ENCODE measurements at regions not wholly inside any gene's neighbourhood (a gene's known extent, or its start where the extent isn't known, plus 50 kb on each side); places are given as distances from the start of the nearest gene placed in this dataset.

DNA sequence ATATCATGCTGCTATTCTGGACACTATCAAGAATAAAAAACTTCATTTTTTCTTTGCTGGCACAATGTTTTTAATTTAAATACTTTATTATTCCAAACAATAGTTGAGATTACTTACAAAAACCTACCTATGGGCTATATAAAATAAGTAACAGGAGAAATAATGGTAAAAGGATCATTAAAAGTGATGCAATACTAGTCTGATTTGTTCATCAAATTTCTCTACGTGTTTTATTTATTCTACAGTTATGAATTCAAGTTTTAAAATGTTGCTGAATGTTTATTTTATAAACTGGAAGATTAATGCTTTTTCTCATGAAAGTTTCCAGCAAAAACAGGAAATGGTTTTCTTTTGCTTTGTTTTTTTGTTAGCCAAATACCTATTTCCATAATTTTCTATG is 662.4 kb upstream of the BRINP3 start:
- Mint-ChIP-seq H3K4me3 (ENCODE audit: low read depth, unreplicated experiment) (no peak overlapping the region), H3K4me1 (ENCODE audit: low read depth, unreplicated experiment) (peaks cover 11% of the 10 kb centered on the region), H3K27ac (ENCODE audit: unreplicated experiment) (no peak overlapping the region), H3K9me3 (ENCODE audit: low read depth, unreplicated experiment) (no peaks in the 10 kb centered on the region), H3K36me3 (ENCODE audit: insufficient read depth, unreplicated experiment) (no peaks in the 10 kb centered on the region), H3K27me3 (ENCODE audit: unreplicated experiment) (no peaks in the 10 kb centered on the region)
- CTCF ChIA-PET = no interaction called here
- DNase-seq = no peak
- BruUV-seq (replicated peaks) = no TSS peak
- TF ChIP-seq, protein P1, sequence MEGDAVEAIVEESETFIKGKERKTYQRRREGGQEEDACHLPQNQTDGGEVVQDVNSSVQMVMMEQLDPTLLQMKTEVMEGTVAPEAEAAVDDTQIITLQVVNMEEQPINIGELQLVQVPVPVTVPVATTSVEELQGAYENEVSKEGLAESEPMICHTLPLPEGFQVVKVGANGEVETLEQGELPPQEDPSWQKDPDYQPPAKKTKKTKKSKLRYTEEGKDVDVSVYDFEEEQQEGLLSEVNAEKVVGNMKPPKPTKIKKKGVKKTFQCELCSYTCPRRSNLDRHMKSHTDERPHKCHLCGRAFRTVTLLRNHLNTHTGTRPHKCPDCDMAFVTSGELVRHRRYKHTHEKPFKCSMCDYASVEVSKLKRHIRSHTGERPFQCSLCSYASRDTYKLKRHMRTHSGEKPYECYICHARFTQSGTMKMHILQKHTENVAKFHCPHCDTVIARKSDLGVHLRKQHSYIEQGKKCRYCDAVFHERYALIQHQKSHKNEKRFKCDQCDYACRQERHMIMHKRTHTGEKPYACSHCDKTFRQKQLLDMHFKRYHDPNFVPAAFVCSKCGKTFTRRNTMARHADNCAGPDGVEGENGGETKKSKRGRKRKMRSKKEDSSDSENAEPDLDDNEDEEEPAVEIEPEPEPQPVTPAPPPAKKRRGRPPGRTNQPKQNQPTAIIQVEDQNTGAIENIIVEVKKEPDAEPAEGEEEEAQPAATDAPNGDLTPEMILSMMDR (IDR thresholded peaks at IDR 0.05; ENCODE audit: unreplicated experiment) = no peak
- intact Hi-C loops (cut with micrococcal nuclease; ENCODE audit: unreplicated experiment) = no loop called here

DNA sequence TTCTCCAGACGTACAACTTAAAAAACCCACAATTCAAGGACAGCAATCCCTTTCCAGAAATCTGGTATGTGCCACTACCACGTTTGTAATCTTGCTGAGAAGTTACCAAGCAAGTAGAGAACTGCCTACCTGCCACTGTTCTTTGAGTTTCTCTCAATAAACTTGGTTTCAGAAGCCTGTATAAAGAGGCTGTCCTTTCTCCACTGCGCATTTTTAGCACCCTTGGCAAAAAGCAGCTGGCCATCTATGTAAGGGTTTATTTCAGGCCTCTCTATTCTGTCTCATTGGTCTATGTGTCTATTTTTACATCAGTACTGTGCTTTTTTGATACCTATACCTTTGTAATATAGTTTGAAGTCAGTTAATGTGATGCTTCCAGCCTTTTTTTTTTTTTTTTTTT is 665.1 kb upstream of the BRINP3 start:
- CTCF ChIA-PET = no interaction called here
- Mint-ChIP-seq H3K36me3 (ENCODE audit: insufficient read depth, unreplicated experiment) (no peaks in the 10 kb centered on the region), H3K9me3 (ENCODE audit: low read depth, unreplicated experiment) (peaks cover 5% of the 10 kb centered on the region), H3K4me1 (ENCODE audit: low read depth, unreplicated experiment) (no peaks in the 10 kb centered on the region), H3K27ac (ENCODE audit: unreplicated experiment) (no peak overlapping the region), H3K4me3 (ENCODE audit: low read depth, unreplicated experiment) (no peak overlapping the region), H3K27me3 (ENCODE audit: unreplicated experiment) (no peaks in the 10 kb centered on the region)
- TF ChIP-seq, protein P1 (IDR thresholded peaks at IDR 0.05; ENCODE audit: unreplicated experiment) = no peak
- intact Hi-C loops (cut with micrococcal nuclease; ENCODE audit: unreplicated experiment) = no loop called here
- no TSS peak for BruUV-seq (replicated peaks)
- DNase-seq = no peak

DNA sequence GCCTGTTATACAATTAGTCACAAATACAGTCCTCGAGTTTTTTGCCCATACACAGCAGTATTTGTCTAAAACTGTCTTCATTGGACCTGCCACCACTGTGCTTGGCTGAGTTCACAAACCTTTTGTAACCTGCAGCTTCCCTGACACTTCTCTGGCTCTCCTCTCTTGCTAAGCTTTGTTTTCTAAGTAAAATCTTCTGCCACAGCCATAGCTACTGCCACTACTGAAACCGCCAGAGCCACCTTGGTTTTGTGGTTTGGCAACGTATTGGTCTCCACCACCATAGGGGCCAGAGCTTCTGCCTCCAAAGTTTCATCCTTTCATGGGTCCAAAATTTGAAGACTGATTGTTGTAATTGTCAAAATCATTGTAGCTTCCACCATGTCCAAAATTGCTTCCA is 668.2 kb upstream of the BRINP3 start:
- CTCF ChIA-PET = no interaction called here
- Mint-ChIP-seq H3K9me3 (ENCODE audit: low read depth, unreplicated experiment) (peaks cover 5% of the 10 kb centered on the region), H3K27me3 (ENCODE audit: unreplicated experiment) (no peaks in the 10 kb centered on the region), H3K27ac (ENCODE audit: unreplicated experiment) (no peak overlapping the region), H3K4me3 (ENCODE audit: low read depth, unreplicated experiment) (no peak overlapping the region), H3K4me1 (ENCODE audit: low read depth, unreplicated experiment) (no peaks in the 10 kb centered on the region), H3K36me3 (ENCODE audit: insufficient read depth, unreplicated experiment) (no peaks in the 10 kb centered on the region)
- intact Hi-C loops (cut with micrococcal nuclease; ENCODE audit: unreplicated experiment) = no loop called here
- TF ChIP-seq, protein P1 (IDR thresholded peaks at IDR 0.05; ENCODE audit: unreplicated experiment) = no peak
- no TSS peak for BruUV-seq (replicated peaks)
- DNase-seq = no peak

DNA sequence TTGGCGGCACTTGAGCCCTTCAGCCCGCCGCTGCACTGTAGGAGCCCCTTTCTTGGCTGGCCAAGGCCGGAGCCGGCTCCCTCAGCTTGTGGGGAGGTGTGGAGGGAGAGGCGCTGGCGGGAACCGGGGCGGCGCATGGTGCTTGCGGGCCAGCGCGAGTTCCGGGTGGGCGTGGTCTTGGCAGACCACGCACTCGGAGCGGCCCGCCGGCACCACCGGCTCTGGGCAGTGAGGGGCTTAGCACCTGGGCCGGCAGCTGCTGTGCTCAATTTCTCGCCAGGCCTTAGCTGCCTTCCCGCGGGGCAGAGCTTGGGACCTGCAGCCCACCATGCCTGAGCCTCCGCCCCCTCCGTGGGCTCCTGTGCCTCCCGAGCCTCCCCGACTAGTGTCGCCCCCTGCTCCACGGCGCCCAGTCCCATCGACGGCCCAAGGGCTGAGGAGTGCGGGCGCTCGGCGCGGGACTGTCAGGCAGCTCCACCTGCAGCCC is 673.7 kb upstream of the BRINP3 start:
- TF ChIP-seq, protein P1 (IDR thresholded peaks at IDR 0.05; ENCODE audit: unreplicated experiment) = no peak
- no peak overlapping the region for H3K27ac Mint-ChIP-seq (ENCODE audit: unreplicated experiment)
- H3K4me1 Mint-ChIP-seq (ENCODE audit: low read depth, unreplicated experiment) = no peaks in the 10 kb centered on the region
- no peaks in the 10 kb centered on the region for H3K9me3 Mint-ChIP-seq (ENCODE audit: low read depth, unreplicated experiment)
- no peaks in the 10 kb centered on the region for H3K36me3 Mint-ChIP-seq (ENCODE audit: insufficient read depth, unreplicated experiment)
- intact Hi-C loops (cut with micrococcal nuclease; ENCODE audit: unreplicated experiment) = no loop called here
- DNase-seq = no peak
- CTCF ChIA-PET = interaction anchor here (0.7 kb wide), 1 partner anchor 513 kb away, joined by 4 read pairs; no protein-coding TSS in a partner anchor
- H3K27me3 Mint-ChIP-seq (ENCODE audit: unreplicated experiment) = no peaks in the 10 kb centered on the region
- no peak overlapping the region for H3K4me3 Mint-ChIP-seq (ENCODE audit: low read depth, unreplicated experiment)
- no TSS peak for BruUV-seq (replicated peaks)

All from Calu3 (cell line).